Tibial nerve (tissue), 4 donors: ENCODE measurements at regions not wholly inside any gene's neighbourhood (a gene's known extent, or its start where the extent isn't known, plus 50 kb on each side); places are given as distances from the start of the nearest gene placed in this dataset.

ENCODE experiments used
- EP300 ChIP-seq, 2 donors: sonication (generic); formaldehyde crosslinking; IDR thresholded peaks; one replicate each; pipeline ENCODE4 v1.6.1; 2017; ENCODE audit warnings: antibody characterized with exemption in 2 of 2, mild to moderate bottlenecking in 1 of 2
- TF ChIP-seq, protein P1 (sequence below), 5 experiments: fragments of 200-600 bp in 3 of 5; fragments of 450-650 bp in 2 of 5; sonication (generic) in 3 of 5; IDR thresholded peaks; one replicate each; pipeline ENCODE4 v1.5.1; 2016 to 2019; ENCODE audit warnings: antibody characterized with exemption in 5 of 5, mild to moderate bottlenecking in 3 of 5, moderate library complexity in 2 of 5

DNA sequence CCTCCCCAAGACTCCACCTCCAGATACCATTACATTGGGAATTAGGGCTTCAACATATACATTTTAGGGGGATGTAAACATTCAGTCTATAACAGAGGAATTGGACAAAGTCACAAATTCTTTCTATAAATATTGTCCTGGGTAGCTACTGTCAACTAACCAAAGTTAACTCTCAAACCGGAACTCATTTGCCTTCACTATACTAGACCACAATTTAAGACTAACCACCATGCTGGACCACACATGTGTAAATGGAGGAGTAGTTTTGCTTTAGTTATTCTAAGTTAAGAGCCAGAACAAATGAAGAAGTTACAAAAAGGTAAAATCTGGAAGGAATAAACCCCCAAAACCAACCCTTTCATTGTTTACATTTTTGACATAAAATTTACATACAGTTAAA, 222.8 kb downstream of the NDFIP2 start:
- TF ChIP-seq, protein P1, sequence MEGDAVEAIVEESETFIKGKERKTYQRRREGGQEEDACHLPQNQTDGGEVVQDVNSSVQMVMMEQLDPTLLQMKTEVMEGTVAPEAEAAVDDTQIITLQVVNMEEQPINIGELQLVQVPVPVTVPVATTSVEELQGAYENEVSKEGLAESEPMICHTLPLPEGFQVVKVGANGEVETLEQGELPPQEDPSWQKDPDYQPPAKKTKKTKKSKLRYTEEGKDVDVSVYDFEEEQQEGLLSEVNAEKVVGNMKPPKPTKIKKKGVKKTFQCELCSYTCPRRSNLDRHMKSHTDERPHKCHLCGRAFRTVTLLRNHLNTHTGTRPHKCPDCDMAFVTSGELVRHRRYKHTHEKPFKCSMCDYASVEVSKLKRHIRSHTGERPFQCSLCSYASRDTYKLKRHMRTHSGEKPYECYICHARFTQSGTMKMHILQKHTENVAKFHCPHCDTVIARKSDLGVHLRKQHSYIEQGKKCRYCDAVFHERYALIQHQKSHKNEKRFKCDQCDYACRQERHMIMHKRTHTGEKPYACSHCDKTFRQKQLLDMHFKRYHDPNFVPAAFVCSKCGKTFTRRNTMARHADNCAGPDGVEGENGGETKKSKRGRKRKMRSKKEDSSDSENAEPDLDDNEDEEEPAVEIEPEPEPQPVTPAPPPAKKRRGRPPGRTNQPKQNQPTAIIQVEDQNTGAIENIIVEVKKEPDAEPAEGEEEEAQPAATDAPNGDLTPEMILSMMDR (IDR thresholded peaks at IDR 0.05), result no peak
- no peak for TF ChIP-seq EP300 (IDR thresholded peaks at IDR 0.05)
